HCT116 (cell line): ENCODE measurements at regions not wholly inside any gene's neighbourhood (a gene's known extent, or its start where the extent isn't known, plus 50 kb on each side); places are given as distances from the start of the nearest gene placed in this dataset.

Source experiments
- ATAC-seq: fragments of 200-7000 bp; cut with Tn5 transposase; 2 replicates; pipeline ENCODE4 v1.9.1; 2020; ENCODE audit warnings: mild to moderate bottlenecking, moderate library complexity
- BruUV-seq: library from RNA; stranded (reverse); fragments of 400-500 nt; replicated peaks from 2 replicates; lab custom pipeline; 2021; lab: Mats Ljungman, UMichigan
- CTCF ChIA-PET: fragments of 300-600 bp; sonication (Branson Sonifier 250); formaldehyde crosslinking; loops from one replicate; lab custom pipeline; 2021; ENCODE audit warnings: antibody characterized with exemption; lab: Charles Lee
- POLR2A ChIA-PET: fragments of 300-600, 350-600 bp; sonication (Branson Sonifier 250); formaldehyde crosslinking; loops from one replicate; lab custom pipeline; 2021; ENCODE audit warnings: antibody characterized with exemption; lab: Charles Lee
- RAD21 ChIA-PET, 2 experiments: fragments of 300-600 bp; sonication (Branson Sonifier 250); formaldehyde crosslinking; loops; one replicate each; lab custom pipeline; 2023; ENCODE audit warnings: low total read pairs in 2 of 2; ENCODE audit not compliant: uncharacterized antibody in 2 of 2, unreplicated experiment in 2 of 2, low non-redundant PET in 1 of 2; lab: Charles Lee
- DNase-seq: peaks from one replicate; pipeline ENCODE4 v3.0.0-alpha.2; 2010; ENCODE audit warnings: low read depth, low spot score
- H2AFZ ChIP-seq: fragments of 200-600 bp; shearing (Covaris generic), sonication (generic); 2 replicates; pipeline ENCODE4 v1.6.1; 2017; ENCODE audit warnings: low read depth, mixed run types, mixed read lengths, antibody characterized with exemption, low read length; ENCODE audit not compliant: poor library complexity, severe bottlenecking
- H3K27ac ChIP-seq: 2 replicates; pipeline ENCODE4 v1.5.1; 2012; ENCODE audit warnings: low read depth, low read length
- H3K27me3 ChIP-seq: fragments of 200-600 bp; sonication (generic); 2 replicates; pipeline ENCODE4 v1.6.1; 2016; ENCODE audit warnings: mixed run types, low read length, mixed read lengths; ENCODE audit not compliant: insufficient read depth
- H3K36me3 ChIP-seq, 2 experiments: fragments of 200-500 bp in 1 of 2; fragments of 200-600 bp in 1 of 2; sonication (Bioruptor generic) in 1 of 2; sonication (generic) in 1 of 2; 2 replicates each; pipeline versions ENCODE4 v1.5.1 to v1.6.1; 2014 to 2016; ENCODE audit warnings: low read length in 2 of 2, inconsistent platforms in 1 of 2, mixed read lengths in 1 of 2, mixed run types in 1 of 2; ENCODE audit not compliant: insufficient read depth in 2 of 2, control insufficient read depth in 1 of 2
- H3K4me1 ChIP-seq, 2 experiments: fragments of 200-600 bp in 1 of 2; sonication (generic) in 1 of 2; 2 replicates each; pipeline versions ENCODE4 v1.5.1 to v1.6.1; 2012 to 2017; ENCODE audit warnings: low read length in 2 of 2, inconsistent platforms in 1 of 2, mild to moderate bottlenecking in 1 of 2, mixed read lengths in 1 of 2, mixed run types in 1 of 2, moderate library complexity in 1 of 2; ENCODE audit not compliant: insufficient read depth in 2 of 2, control insufficient read depth in 1 of 2
- H3K4me2 ChIP-seq: fragments of 200-600 bp; sonication (generic); 2 replicates; pipeline ENCODE4 v1.6.1; 2017; ENCODE audit warnings: mixed run types, low read length, mixed read lengths
- H3K4me3 ChIP-seq, 2 experiments: fragments of 200-600 bp in 1 of 2; sonication (generic) in 1 of 2; replicated peaks in 1 of 2; 2 replicates each; pipeline ENCODE4 v1.5.1; 2011 to 2016; ENCODE audit warnings: low read length in 2 of 2, control low read depth in 1 of 2, low read depth in 1 of 2, mild to moderate bottlenecking in 1 of 2, mixed read lengths in 1 of 2, mixed run types in 1 of 2
- H3K79me2 ChIP-seq: fragments of 200-600 bp; sonication (generic); 2 replicates; pipeline ENCODE4 v1.6.1; 2017; ENCODE audit warnings: mild to moderate bottlenecking, mixed run types, low read length, moderate library complexity, mixed read lengths; ENCODE audit not compliant: insufficient read depth
- H3K9ac ChIP-seq: fragments of 200-600 bp; sonication (generic); 2 replicates; pipeline ENCODE4 v1.6.1; 2016; ENCODE audit warnings: low read length, mixed read lengths
- H3K9me2 ChIP-seq: fragments of 200-600 bp; sonication (generic), shearing (Covaris generic); 2 replicates; pipeline ENCODE4 v1.6.1; 2017; ENCODE audit warnings: mixed run types, mild to moderate bottlenecking, moderate library complexity; ENCODE audit not compliant: insufficient read depth
- H3K9me3 ChIP-seq, 2 experiments: fragments of 200-500 bp in 1 of 2; fragments of 200-600 bp in 1 of 2; sonication (Bioruptor generic) in 1 of 2; sonication (generic) in 1 of 2; 2 replicates each; pipeline ENCODE4 v1.6.1; 2014 to 2017; ENCODE audit warnings: low read length in 2 of 2, mixed read lengths in 2 of 2, inconsistent platforms in 1 of 2, low read depth in 1 of 2, mild to moderate bottlenecking in 1 of 2, mixed run types in 1 of 2, moderate library complexity in 1 of 2; ENCODE audit not compliant: control insufficient read depth in 1 of 2, insufficient read depth in 1 of 2
- H4K20me1 ChIP-seq: fragments of 200-600 bp; sonication (generic), shearing (Covaris generic); 2 replicates; pipeline ENCODE4 v1.6.1; 2017; ENCODE audit warnings: mixed run types, mild to moderate bottlenecking, moderate library complexity; ENCODE audit not compliant: insufficient read depth
- ATF3 ChIP-seq: IDR thresholded peaks from 2 replicates; pipeline ENCODE4 v1.6.1; 2012
- CBX3 ChIP-seq: IDR thresholded peaks from 2 replicates; pipeline ENCODE4 v1.6.1; 2012; ENCODE audit warnings: low read depth
- EZH2 ChIP-seq: fragments of 200-600 bp; sonication (generic); IDR thresholded peaks from 2 replicates; pipeline ENCODE4 v1.6.1; 2017; ENCODE audit warnings: antibody characterized with exemption, mixed run types
- EZH2phosphoT487 ChIP-seq: fragments of 200-600 bp; IDR thresholded peaks from 2 replicates; pipeline ENCODE4 v1.6.1; 2018; ENCODE audit warnings: antibody characterized with exemption, borderline replicate concordance
- FOSL1 ChIP-seq: IDR thresholded peaks from 2 replicates; pipeline ENCODE4 v1.6.1; 2012; ENCODE audit warnings: low read depth
- POLR2AphosphoS5 ChIP-seq: IDR thresholded peaks from 2 replicates; pipeline ENCODE4 v1.6.1; 2011; ENCODE audit warnings: mild to moderate bottlenecking, low read depth, low read length, moderate library complexity
- RAD21 ChIP-seq: IDR thresholded peaks from 2 replicates; pipeline ENCODE4 v1.6.1; 2012; ENCODE audit warnings: low read depth, mild to moderate bottlenecking
- REST ChIP-seq: IDR thresholded peaks from 2 replicates; pipeline ENCODE4 v1.6.1; 2012; ENCODE audit warnings: low read depth
- ZFX ChIP-seq: fragments of 450-650 bp; IDR thresholded peaks from 2 replicates; pipeline ENCODE4 v1.6.1; 2017
- ZNF274 ChIP-seq: fragments of 200-500 bp; sonication (Bioruptor generic); IDR thresholded peaks from 2 replicates; pipeline ENCODE4 v1.6.1; 2014; ENCODE audit warnings: mild to moderate bottlenecking, low read depth, low read length, inconsistent platforms
- intact Hi-C: fragments of 100-400 bp; cut with micrococcal nuclease; formaldehyde crosslinking; loops from 2 replicates; pipeline ENCODE4 v1.10.0; 2022

- Histone ChIP-seq H2AFZ (no peak overlapping the region), H3K4me2 (no peak overlapping the region), H3K9ac (no peak overlapping the region), H3K27me3 (no peaks in the 10 kb centered on the region), H3K36me3 (no peaks in the 10 kb centered on the region), H4K20me1 (no peaks in the 10 kb centered on the region), H3K4me3 (no peak overlapping the region), H3K9me2 (no peaks in the 10 kb centered on the region), H3K9me3 (peaks cover 3 to 11% of the 10 kb centered on the region in 2 experiments; a peak in 2 of 4 replicates), H3K27ac (no peak overlapping the region), H3K79me2 (no peaks in the 10 kb centered on the region), H3K4me1 (no peaks in the 10 kb centered on the region)
- RAD21 ChIA-PET: no interaction called here
- DNase-seq: no peak
- CTCF ChIA-PET: no interaction called here
- POLR2A ChIA-PET: no interaction called here
- no peak for ATAC-seq
- TF ChIP-seq RAD21: no peak
- TF ChIP-seq ZFX: no peak
- no peak for TF ChIP-seq CBX3
- no peak for TF ChIP-seq FOSL1
- no peak for TF ChIP-seq ATF3
- TF ChIP-seq EZH2: no peak
- no peak for TF ChIP-seq POLR2AphosphoS5
- no peak for TF ChIP-seq REST
- no peak for TF ChIP-seq EZH2phosphoT487
- TF ChIP-seq ZNF274: no peak
- no TSS peak for BruUV-seq
- intact Hi-C loops: no loop called here
Measured at GRCh38 chr7:69219381-69219780, 378.9 kb upstream of the AUTS2 start.
